ENCODE measurements at regions not wholly inside any gene's neighbourhood (a gene's known extent, or its start where the extent isn't known, plus 50 kb on each side); places are given as distances from the start of the nearest gene placed in this dataset.

DNA sequence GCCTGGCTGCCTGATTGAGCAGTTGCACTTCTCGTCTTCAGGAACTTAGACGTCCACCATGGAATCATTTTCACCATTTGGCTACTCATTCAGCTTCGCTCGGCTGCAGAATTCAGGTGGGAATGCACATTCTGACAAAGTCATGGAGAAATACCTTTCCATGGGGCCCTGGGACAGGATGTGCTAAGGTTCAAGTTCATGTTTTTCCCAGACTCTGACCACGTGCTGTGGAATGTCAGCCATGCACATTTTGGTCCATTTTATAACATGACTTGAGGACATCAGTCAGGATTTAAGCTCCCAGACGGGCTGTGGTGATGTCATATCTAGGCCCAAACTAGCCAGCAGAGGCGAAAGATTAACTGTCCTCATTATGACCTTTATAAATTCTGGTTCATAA is 205.3 kb downstream of the TBXT start (continued):
- TF ChIP-seq, protein P1, sequence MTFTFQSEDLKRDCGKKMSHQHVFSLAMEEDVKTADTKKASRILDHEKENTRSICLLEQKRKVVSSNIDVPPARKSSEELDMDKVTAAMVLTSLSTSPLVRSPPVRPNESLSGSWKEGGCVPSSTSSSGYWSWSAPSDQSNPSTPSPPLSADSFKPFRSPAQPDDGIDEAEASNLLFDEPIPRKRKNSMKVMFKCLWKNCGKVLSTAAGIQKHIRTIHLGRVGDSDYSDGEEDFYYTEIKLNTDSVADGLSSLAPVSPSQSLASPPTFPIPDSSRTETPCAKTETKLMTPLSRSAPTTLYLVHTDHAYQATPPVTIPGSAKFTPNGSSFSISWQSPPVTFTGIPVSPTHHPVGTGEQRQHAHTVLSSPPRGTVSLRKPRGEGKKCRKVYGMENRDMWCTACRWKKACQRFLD (tag by site-specific recombination; IDR thresholded peaks at IDR 0.05): no peak

DNA sequence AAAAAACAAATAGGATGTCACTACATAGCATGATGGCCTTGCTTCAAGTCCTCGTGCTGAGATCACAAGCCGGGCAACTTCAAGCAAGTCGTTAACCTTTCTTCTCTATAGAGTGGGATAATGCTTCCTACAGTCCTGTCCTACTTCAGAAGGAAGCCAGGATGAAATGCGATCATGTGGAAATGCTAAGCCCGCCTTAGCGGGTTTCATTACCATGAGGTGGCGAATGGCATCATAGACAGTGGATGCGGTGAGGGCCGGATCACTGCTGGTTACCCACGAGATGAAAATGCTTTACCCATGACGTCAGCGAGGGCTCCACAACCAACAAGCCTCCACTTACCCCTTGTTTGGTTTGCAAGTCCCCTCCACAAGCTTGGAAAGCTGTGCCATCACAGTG is 206.4 kb downstream of the TBXT start:
- Histone ChIP-seq H3K4me1 (ENCODE audit: control insufficient read depth, insufficient read depth, low read length) (no peaks in the 10 kb centered on the region), H3K36me3 (ENCODE audit: control insufficient read depth in 2 of 2, insufficient read depth in 1 of 2, low read length in 2 of 2) (no peaks in the 10 kb centered on the region), H3K27ac (ENCODE audit: extremely low read depth, low read depth, low read length) (no peak overlapping the region), H3K4me3 (ENCODE audit: low read depth, low read length) (no peak overlapping the region), H3K9me3 (ENCODE audit: control insufficient read depth, insufficient read depth, low read depth, low read length) (no peaks in the 10 kb centered on the region)
- CTCF ChIA-PET: no interaction called here
- TF ChIP-seq ZNF837 (tag by site-specific recombination; IDR thresholded peaks at IDR 0.05): no peak
- TF ChIP-seq ZNF76 (tag by site-specific recombination; IDR thresholded peaks at IDR 0.05; ENCODE audit: borderline replicate concordance, low read depth): no peak
- no peak for TF ChIP-seq ZIC2 (tag by site-specific recombination; IDR thresholded peaks at IDR 0.05)
- no peak for TF ChIP-seq ZNF184 (tag by site-specific recombination; IDR thresholded peaks at IDR 0.05)
- POLR2A ChIA-PET: no interaction called here

DNA sequence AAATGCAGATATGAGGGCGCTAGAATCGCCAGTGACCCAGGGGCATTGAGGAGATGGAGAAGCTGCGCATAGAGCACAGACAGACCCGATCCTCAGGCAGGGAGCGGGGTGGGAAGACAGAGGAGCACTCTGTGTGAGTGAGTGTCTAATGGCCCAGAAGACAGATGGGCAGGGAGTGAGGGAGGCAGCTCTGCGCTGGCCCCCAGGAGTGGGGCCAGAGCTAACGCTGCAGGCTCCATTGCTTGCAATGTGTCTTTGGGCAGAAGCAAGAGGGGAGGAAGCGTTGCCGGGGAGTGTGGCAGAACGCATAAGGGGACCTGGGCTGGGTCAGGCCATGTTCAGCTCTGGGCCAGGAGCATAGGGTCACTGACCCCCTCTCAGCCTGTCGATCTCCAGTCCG is 207.0 kb downstream of the TBXT start:
- Histone ChIP-seq H3K4me1 (ENCODE audit: control insufficient read depth, insufficient read depth, low read length) (no peaks in the 10 kb centered on the region), H3K9me3 (ENCODE audit: control insufficient read depth, insufficient read depth, low read depth, low read length) (no peaks in the 10 kb centered on the region), H3K4me3 (ENCODE audit: low read depth, low read length) (no peak overlapping the region), H3K27ac (ENCODE audit: extremely low read depth, low read depth, low read length) (no peak overlapping the region), H3K36me3 (ENCODE audit: control insufficient read depth in 2 of 2, insufficient read depth in 1 of 2, low read length in 2 of 2) (no peaks in the 10 kb centered on the region)
- CTCF ChIA-PET: no interaction called here
- TF ChIP-seq HOXD13 (CRISPR knock-in tag; IDR thresholded peaks at IDR 0.05; ENCODE audit: borderline replicate concordance) (no peak), SP3 (tag by site-specific recombination; IDR thresholded peaks at IDR 0.05) (no peak), ZNF830 (tag by site-specific recombination; IDR thresholded peaks at IDR 0.05; ENCODE audit: low read depth) (no peak), ZNF266 (tag by site-specific recombination; IDR thresholded peaks at IDR 0.05; ENCODE audit: low read depth) (no peak), YY1 (tag by site-specific recombination; IDR thresholded peaks at IDR 0.05) (no peak), ZNF354C (tag by site-specific recombination; IDR thresholded peaks at IDR 0.05; ENCODE audit: borderline replicate concordance, low read depth) (no peak), ZNF214 (tag by site-specific recombination; IDR thresholded peaks at IDR 0.05; ENCODE audit: borderline replicate concordance) (no peak), ZNF549 (tag by site-specific recombination; IDR thresholded peaks at IDR 0.05) (no peak), ZNF114 (tag by site-specific recombination; IDR thresholded peaks at IDR 0.05) (no peak), MYNN (tag by site-specific recombination; IDR thresholded peaks at IDR 0.05; ENCODE audit: borderline replicate concordance) (no peak), GLIS2 (tag by site-specific recombination; IDR thresholded peaks at IDR 0.05) (no peak)
- TF ChIP-seq, protein P2, sequence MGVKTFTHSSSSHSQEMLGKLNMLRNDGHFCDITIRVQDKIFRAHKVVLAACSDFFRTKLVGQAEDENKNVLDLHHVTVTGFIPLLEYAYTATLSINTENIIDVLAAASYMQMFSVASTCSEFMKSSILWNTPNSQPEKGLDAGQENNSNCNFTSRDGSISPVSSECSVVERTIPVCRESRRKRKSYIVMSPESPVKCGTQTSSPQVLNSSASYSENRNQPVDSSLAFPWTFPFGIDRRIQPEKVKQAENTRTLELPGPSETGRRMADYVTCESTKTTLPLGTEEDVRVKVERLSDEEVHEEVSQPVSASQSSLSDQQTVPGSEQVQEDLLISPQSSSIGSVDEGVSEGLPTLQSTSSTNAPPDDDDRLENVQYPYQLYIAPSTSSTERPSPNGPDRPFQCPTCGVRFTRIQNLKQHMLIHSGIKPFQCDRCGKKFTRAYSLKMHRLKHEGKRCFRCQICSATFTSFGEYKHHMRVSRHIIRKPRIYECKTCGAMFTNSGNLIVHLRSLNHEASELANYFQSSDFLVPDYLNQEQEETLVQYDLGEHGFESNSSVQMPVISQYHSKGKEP (tag by site-specific recombination; IDR thresholded peaks at IDR 0.05): no peak
- TF ChIP-seq, protein P3, sequence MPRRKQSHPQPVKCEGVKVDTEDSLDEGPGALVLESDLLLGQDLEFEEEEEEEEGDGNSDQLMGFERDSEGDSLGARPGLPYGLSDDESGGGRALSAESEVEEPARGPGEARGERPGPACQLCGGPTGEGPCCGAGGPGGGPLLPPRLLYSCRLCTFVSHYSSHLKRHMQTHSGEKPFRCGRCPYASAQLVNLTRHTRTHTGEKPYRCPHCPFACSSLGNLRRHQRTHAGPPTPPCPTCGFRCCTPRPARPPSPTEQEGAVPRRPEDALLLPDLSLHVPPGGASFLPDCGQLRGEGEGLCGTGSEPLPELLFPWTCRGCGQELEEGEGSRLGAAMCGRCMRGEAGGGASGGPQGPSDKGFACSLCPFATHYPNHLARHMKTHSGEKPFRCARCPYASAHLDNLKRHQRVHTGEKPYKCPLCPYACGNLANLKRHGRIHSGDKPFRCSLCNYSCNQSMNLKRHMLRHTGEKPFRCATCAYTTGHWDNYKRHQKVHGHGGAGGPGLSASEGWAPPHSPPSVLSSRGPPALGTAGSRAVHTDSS (tag by site-specific recombination; IDR thresholded peaks at IDR 0.05): no peak
- POLR2A ChIA-PET: no interaction called here

Measured in HEK293 (cell line).